HG03442 (cell line): ENCODE measurements at regions not wholly inside any gene's neighbourhood (a gene's known extent, or its start where the extent isn't known, plus 50 kb on each side); places are given as distances from the start of the nearest gene placed in this dataset.
"Not testable (repeated sequence)": the region's sequence is repeated elsewhere in the genome, so short reads cannot be mapped to it uniquely, and the experiment has no call there.

ENCODE experiments used
- ATAC-seq: cut with Tn5 transposase; IDR thresholded peaks from one replicate; pipeline ENCODE4 v1.9.1; 2021; ENCODE audit warnings: mild to moderate bottlenecking, moderate library complexity; ENCODE audit not compliant: unreplicated experiment

DNA sequence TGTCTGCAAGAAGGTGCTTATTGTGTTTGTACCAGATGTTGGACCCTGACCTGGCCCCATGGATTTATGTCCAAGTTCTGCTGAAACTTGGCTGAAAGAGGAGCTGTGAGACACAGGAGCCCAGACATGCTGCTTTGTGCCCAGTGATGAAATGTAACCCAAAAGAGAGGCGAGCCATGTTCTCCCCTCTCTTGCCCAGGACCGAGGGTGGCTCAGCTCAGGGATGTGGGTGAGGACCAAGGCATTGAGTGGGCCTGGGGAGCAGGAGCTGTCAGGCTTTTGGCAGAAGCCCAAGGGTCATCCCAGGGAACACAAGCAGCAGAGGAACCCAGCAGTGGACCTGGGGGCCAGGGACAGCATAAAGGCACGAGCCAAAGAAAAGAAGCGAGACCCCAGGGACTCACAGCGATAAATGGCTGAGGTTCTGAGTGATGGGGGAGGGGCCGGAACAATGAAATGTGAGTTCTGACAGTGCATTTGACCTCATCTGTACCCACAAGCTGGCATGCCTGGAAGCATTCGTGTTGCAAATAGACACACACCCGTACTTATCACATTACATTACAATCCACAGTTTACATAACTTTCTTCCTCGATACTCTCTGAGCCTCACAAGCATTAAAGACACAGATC, 363.4 kb upstream of the JARID2 start:
- no peak for ATAC-seq

DNA sequence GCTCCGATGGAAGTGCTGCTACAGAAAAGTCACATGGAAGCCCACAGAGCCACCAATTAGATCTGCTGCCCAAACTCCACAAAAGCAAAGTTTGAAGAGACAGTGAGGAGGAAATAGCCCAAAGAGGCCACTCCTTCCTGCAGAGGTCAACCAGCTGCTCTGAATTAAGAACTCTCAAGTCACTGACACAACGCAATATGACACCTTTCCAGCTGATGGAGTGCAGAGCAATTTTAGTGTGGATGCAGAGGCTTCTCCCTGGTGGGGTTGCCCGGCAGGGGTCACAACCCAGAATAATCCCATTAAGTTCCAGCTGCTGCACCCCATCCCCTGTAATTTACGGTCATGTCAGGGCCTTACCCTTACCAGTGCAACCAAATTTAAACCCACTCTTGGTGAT, 361.9 kb upstream of the JARID2 start:
- no peak for ATAC-seq

DNA sequence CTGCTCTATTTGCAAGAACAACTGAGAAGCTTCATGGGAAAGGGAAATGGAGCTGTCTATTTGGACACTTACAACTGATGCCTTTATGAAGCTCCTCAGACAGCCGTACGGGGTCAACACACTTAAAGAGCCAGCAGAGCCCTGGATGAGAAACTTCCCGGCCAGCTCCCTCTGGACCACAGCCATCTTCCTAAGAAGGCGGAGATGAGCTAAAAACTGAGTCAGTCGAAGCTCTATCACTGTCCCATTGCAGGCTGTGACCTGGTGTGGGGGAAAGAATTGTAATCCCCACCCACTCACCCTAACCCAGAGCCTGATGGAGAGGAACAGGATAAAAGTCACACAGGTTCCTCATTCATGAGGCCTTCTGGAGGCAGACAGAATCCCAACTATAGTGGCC, 360.4 kb upstream of the JARID2 start:
- no peak for ATAC-seq

DNA sequence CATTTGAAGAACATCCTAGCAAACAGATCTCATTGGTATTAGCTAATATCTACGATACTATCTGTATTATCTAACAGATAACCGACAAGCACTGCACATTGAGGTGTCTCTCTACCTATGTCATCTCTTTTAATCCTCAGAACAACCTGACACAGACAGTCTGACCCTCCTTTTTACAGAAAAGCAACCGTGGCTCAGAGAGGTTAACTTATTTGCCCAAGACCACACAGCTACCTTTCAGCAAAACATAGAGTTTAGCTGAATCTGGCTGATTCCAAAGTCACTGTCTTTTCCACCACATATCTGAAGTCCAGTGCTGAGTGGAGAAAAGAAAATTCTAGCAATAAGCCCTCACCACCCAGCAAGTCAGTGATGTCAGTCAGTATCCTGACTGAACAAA, 358.7 kb upstream of the JARID2 start:
- no peak for ATAC-seq

DNA sequence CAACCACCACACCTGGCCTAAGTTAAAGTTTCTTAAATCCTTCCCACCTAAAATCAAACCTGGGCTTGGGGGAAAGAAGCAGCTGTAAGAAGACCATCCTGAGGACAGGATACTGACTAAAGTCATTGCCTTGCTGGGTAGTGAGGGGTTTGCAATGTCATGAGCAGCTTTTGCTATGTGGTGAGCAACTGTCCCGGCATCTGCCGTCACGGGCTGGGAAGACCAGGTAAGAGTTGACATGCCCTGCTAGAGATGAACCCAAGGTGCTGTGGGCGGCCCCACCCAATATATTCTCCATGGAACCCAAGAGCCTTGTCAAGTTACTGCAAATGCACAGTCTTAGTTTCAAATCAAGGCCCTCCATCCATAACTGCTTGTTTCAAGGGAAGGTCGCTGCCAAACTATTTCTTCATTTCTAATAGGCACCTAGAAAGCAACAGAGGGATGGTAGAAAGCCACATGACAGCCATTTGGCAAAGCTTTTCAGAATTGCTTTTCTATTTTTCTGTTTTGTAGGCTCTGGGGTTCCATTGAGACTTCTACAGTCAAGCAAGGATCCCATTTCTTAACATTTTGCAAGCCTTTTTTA, 357.8 kb upstream of the JARID2 start:
- no peak for ATAC-seq

DNA sequence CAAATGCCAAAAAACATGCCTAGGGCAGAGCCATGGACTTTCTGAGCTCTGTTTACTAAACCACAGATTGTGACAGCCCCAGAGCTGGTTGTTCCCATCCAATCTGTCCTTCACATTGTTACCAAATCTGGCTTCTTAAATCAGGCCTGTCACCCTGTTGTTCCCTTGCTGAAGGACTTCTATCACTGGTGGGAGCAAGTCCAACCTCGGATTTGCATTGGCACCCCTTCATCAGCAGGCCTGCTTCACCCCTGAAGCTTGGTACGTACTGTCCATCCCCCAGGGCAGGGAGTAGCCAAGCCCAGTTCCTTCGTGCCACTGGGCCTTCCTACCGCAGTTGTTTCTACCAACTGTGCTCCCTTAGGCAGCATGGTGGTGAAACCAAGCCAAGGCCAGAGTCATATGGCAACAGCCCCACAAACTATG, 357.3 kb upstream of the JARID2 start:
- ATAC-seq: no peak

DNA sequence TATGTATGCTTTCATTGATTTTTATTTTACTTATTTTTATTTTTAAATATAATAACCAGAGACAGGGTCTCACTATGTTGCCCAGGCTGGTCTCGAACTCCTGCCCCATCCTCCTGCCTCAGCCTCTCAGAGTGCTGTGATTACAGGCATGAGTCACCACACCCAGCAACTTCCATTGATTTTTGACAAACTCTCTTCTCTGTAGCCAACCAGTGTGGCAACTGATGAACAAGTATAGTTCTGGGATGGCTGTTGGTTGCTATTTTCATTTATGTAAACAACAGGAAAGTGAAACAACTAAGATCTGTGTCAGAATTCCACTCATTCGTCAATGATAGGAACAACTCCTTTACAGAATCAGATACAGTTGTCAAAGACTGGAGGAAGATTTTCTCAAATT, 356.7 kb upstream of the JARID2 start:
- no peak for ATAC-seq

DNA sequence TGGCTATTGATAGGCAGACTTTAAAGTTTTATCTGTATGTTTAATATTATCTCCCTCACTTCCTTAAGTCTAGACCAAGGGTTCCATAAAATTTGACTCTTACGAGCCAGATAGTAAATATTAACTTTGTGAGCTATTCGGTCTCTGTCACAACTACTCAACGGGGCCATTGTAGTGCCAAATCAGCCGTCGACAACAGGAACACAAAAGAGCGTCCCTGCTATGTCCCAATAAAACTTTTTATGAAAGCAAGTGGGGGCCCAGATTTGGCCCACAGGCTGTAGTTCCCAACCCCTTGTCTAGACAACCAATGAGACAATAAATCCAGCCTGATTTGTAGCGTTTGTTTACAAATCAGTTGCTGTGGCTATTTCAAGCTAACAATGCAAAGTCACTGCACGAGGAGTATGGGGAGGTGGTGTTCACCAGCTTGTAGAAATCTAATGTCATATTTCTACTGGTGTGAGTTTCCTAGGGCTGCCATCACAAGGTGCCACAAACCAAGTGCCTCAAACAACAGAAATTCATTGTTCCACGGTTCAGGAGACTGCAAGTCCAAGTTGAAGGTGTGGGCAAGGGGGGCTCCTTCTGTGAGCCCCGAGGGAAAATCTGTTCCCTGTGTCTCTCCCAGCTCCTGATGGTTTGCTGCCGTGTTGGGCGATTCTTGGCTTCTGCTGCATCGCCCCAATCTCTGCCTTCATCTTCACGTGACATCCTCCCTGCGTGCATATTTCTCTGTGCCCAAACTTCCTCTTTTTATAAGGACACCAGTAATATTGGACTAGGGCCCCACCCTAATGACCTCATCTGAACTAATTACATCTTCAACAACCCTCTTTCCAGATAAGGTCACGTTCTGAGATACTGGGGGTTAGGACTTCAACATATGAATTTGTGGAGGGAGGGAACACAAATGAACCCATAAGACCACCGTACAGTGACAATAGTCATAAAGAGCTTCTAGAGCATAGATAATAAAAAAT, 356.0 kb upstream of the JARID2 start:
- no peak for ATAC-seq

DNA sequence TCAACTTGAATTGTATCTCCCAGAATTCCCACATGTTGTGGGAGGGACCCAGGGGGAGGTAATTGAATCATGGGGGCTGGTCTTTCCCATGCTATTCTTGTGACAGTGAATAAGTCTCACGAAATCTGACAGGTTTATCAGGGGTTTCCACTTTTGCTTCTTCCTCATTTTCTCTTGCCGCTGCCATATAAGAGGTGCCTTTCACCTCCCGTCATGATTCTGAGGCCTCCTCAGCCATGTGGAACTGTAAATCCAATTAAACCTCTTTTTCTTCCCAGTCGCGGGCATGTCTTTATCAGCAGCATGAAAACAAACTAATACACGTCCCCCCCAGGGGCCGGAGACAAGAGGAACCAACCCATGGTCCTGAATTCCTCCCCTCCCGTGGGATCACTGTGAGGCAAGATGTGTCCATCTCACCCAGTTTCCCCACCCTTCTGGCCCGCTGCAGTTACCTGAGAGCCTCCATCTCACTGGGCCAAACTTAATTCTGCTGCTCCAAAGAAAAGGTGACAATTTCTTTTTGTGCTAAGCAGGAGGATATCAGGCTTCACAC, 354.0 kb upstream of the JARID2 start:
- not testable (repeated sequence) for ATAC-seq

DNA sequence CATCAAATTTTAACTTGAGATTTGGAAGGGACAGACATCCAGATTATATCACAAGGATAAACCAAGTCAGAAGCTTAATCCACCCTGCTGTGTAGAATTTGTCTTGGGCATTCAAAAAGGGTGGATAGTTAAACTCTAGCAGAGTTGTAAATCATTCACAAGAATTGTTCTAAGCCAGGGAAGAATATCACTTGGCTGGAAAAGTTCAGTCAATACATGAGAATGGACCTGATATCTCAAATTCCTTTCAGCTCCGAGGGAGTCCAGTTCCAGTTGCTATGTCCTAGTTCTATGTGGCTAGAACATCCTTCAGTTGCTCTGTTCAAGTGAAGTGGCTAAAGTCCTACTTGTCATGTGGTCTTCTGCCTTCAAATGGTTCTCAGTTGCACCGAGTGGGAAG, 351.8 kb upstream of the JARID2 start:
- ATAC-seq: no peak

DNA sequence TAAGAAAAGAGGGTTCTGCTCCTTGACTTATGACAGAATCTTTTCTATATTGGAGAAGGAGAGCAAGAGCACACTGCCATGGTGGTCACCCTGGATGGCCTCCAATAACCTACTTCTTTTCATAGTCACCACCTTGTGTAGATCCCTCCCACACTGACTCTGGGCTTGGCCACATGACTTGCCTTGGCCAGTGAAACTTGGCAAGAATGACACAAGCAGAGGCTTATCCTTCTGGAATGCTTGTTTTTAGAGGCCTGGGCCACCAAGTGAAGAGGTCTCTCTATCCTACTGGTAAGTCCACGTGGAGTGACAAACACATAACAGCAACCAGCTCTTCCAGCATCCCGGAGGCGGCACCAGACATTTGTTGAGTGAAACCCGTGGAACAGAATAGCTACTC, 349.4 kb upstream of the JARID2 start:
- no peak for ATAC-seq

DNA sequence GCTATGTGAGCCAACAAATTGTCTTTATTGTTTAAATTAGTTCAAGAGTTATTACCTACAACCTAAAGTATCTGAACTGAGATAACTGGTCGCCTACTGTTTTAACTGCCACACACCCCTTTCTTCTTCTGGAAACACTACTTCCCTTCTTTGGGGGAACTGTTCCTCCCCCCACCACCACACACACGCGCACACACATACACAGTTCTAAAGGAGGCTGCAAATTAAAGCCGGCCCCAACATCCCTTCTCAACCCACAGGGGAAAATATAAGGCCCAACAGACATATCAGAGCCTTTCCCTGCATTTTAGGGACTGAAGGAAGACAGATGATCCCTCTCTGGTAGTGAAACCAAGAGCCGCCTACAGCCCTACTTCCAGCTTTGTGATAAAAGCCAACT, 348.0 kb upstream of the JARID2 start:
- ATAC-seq: no peak

DNA sequence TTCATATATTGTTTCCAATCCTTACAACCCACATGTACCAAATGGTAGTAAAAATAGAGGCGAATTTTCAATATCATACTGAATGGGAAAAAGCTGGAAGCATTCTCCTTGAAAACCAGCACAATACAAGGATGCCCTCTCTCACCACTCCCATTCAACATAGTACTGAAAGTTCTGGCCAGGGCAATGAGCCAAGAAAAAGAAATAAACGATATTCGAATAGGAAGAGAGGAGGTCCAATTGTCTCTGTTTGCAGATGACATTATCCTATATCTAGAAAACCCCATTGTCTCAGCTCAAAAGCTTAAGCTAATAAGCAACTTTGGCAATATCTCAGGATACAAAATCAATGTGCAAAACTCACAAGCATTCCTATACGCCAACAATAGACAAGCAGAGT, 346.4 kb upstream of the JARID2 start:
- not testable (repeated sequence) for ATAC-seq

DNA sequence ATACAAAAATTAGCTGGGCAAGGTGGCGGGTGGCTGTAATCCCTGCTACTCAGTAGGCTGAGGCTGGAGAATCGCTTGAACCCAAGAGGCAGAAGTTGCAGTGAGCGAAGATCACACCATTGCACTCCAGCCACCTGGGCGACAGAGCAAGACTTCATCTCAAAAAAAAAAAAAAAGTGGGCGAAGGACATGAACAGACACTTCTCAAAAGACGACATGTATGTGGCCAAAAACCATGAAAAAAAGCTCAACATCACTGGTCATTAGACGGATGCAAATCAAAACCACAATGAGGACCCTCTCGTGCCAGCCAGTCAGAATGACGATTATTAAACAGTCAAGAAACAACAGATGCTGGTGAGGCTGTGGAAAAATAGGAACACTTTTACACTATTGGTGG, 344.9 kb upstream of the JARID2 start:
- ATAC-seq: no peak

DNA sequence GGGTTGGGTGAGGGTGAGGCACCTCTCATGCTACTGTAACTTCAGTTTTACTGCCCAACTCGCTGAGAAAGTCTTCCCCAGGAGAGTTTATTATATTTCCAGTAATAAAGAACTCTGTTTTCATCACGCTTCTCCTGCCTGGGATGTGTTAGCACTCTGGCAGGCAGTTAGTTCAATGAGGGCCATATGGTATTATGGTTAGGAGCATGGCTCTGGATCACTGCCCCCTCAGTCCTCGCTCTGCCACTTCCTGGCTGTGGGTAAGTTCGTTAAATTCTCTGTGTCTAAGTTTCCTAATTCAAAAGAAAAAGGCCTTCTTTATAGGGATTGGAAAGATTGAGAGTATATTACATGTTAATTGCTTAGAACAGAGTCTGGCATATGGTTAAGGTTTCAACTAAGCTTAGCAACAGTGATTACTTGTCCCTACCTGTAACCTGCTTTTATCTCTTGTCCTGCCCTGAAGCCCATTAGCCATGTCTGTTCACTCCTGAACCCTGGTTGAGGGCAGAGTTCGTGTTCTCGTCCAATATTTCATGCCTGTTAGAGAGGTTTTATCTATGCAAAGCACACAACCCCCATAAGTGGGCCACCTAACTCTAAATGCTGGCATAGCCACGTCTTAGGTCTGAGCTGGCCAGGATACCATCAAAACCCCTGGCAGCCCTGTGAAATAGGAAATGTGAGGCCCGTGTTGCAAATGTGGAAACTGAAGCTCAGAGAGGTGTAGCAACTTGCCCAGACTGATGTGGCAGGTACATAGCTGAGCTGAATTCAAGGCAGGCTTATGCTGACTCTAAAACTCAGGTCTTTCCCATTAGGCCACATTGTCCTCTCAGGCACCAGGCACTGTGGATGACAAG, 342.5 kb upstream of the JARID2 start:
- ATAC-seq: no peak

DNA sequence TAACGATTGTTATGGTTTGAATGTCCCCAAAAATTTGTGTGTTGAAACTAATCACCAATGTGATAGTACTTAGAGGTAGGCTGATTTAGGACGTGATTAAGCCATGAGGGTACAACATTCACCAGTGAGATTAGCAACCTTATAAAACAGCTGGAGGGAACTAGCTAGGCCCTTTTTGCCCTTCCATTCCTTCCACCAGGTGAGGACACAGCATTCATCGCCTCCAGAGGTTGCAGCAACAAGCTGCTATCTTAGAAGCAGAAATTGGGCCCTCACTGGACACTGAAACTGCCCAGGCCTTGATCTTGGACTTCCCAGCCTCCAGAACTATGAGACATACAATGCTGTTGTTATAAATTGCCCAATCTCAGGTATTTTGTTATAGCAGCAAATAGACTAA, 340.7 kb upstream of the JARID2 start:
- ATAC-seq: no peak

DNA sequence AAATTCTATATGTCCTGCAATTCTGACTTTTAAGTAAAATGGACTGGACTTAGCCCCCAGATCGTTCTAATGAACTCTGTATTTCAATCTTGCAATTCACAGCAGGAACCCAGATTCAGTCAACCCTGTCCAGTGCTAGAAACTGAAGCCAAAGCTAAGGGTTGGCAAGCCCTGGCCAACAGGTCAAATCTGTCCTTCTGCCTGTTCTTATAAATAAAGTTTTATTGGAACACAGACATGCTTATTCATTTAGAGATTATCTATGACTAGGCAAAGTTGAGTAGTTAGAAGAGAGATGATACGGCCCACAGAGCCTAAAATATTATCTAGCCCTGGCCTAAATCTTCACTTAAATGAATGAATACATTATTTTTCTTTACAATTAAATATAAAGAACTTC, 339.2 kb upstream of the JARID2 start:
- ATAC-seq: no peak

DNA sequence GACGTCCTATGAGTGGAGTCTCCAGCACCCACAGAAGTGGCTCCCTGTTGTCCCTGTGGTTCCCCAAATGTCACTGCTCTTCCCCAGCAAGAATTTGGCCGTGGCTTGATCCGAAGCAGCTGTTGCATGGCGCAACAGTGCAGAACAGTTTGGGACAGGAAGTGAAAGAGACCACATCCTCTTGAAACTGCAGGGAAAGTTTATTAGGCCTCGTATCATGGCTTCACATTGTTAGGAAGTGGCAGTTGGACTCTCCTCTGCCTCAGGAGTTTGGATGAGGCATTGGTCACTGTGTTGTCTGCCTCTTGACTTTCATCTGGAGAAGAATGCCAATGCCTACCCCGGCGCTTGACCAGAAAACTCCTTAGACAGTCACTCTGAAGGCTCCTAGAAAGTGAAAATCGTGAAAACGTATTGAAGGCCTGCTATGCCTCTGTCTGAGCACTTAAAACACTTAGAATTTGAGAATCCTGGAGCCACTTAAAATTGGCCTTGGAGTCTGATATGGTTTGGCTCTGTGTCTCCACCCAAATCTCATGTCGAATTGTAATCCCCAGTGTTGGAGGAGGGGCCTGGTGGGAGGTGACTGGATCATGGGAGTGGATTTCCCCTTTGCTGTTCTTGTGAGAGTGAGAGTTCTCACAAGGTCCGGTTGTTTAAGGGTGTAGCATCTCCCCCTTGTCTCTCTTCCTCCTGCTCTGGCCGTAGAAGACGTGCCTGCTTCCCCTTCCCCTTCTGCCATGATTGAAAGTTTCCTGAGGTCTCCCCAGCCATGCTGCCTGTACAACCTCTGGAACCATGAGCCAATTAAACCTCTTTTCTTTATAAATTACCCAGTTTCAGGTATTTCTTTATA, 334.9 kb upstream of the JARID2 start:
- peak; percentile 77 for ATAC-seq

DNA sequence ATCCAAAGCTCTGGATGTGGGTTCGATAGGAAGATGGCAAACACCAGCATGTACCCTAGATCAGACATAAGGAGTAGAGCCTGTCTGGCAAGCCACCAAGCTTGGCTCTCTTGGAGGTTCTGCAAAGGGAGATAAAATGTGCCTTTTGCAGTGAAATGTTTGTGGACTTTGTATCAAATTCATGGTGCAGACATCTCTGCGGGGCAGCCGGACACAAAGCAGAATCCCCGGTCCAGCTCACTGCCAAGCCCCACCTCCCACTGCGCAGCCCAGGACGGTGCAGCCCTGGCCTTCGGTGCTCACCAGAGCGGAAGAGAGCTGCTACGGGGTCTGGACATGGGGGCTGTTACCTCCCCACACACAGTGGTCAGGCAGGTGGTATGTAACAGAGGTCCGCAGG, 333.6 kb upstream of the JARID2 start:
- ATAC-seq: no peak

DNA sequence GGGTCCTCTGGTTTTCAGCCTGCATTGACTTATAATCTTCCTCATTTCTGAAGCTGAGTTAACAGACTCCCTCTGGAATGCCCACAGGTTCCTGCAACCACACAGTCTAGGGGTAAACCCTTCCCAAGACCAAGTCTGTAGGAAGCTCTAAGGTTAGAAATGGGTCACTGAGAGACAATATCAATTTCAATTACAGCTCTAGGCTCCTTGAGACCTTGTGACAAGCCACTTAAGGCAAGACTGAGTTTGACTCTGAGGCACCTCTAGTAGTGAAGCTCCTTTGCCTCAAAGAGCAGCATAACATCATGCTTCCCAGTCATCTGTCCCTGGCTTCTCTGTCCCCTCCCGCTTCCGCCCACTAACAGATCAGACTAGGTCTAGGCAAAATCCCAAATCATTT, 333.2 kb upstream of the JARID2 start:
- ATAC-seq: no peak
